GM18519 (cell line): ENCODE measurements at regions not wholly inside any gene's neighbourhood (a gene's known extent, or its start where the extent isn't known, plus 50 kb on each side); places are given as distances from the start of the nearest gene placed in this dataset.

Experiments
- ATAC-seq: cut with Tn5 transposase; IDR thresholded peaks from one replicate; pipeline ENCODE4 v1.9.1; 2021; ENCODE audit warnings: mild to moderate bottlenecking, moderate library complexity; ENCODE audit not compliant: unreplicated experiment, low FRiP score

GRCh38 chr2:151037434-151037833 is 224.2 kb downstream of the RBM43 start:
- no peak for ATAC-seq

- no peak for ATAC-seq
These were observed 228.1 kb downstream of the RBM43 start for GRCh38 chr2:151033271-151034248.

DNA sequence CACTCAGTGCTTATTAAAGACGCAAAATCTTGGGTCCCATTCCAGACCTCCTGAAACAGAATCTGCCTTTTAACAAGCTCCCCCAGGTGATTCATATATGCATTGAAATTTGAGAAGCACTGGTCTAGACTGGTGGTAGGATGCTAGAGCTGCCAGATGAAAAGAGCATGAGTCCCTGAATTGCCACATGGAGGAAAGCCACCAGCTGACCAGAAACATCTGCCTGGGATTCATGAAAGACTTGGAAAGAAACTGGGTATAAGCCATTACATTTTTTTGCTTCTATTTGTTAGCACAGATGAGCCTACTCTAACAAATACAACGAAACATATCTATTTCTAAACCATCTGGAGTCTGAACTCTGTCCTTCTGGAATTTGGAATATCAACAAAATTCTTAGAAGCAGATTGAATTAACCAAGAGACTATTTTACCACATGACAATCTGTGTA is 228.9 kb downstream of the RBM43 start:
- no peak for ATAC-seq

DNA sequence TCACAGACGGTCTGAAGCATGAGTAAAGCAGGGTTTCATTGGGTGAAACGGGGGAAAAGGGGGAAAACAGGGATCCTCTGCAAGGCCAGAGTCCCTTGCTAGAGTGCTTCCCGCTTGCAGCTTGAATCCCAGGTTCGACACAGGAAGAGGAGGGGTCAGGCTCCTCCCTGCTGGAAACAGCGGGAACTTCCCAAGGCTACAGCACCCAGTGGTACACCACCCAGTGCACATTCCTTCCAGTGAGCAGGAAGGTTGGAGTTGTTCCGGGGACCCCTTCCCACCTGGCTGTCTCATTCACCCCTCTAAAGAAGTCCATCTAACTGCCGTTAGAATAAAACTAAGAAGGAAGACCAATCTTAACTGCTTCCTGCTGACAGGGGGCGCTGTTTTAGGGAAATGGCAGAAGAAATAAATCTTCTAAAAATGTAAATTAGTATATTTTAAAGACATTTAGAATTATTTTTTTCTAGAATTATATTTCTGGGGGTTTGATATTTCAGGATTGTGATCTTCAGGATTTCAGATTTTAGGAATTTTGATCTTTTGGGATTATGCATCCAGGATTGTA is 230.9 kb downstream of the RBM43 start:
- ATAC-seq: no peak

GRCh38 chr2:151029406-151030157 is 232.1 kb downstream of the RBM43 start:
- no peak for ATAC-seq

DNA sequence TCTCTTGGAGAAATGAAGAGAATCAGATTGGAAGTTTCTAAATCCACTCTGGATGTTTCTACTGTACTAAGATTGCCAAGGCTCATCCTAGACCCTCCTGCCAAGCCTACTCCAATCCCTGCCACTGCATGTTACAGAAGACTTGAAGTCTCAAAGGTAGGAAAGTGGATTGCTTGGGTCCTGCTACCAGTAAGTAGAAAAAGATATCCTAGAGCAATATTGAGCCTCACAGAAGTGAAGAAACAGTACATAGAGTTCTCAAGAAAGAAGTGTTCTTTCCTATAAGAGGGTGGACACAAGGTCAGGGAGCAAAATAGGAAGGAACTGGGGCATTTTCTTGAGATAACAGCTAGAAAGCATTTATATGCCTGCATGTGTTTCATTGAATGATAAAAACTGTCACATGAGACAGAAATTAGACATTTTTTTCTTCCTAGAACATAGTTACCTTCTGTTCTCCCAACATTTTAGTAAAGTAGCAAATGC is 232.9 kb downstream of the RBM43 start:
- no peak for ATAC-seq

- no peak for ATAC-seq
These were observed 234.5 kb downstream of the RBM43 start for GRCh38 chr2:151027151-151027550.

DNA sequence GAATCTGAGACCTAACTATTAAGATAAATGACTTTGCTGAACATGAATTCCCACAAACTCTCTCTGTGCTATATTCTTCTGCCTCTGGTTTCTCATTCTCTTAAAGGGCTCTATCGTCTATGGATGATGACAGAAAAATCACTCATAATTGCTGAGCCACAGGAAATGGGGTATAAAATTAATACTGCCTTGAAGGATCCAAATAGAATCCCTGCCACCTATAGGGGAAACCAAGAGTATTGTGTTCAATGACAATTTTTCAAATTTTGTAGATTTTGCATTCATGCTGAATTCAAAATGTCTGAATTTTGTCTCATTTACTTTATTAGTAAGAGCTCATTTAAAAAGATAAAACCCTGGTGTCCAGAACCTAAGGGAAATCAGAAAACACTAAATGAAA is 235.8 kb downstream of the RBM43 start:
- no peak for ATAC-seq

DNA sequence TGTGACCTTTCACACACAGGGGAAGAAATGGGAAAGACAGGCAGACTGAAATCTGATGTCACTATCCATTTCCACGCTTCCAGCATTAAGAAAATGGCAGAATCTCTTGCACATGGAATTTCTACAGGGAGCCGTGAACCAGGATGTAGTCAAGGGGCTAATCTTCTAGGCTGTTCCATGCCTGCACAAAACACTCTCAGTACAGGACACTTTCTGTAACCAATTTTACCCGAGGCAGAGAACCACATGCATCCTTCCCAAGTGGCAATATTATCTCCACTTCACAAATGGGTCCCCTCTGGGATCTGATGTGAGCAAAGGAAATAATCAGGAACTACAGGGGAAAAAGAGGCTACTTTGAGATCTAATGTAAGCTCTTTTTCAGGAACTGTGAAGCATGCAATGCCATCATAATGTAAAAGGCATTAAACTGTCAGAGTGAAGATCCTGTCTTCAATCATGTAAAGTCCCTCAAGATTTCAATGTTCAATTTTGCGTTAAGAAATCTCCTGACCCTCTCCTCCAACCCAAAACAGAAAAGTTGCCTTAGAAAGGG is 236.9 kb downstream of the RBM43 start:
- ATAC-seq: no peak

- no peak for ATAC-seq
These were observed 239.8 kb downstream of the RBM43 start for GRCh38 chr2:151021747-151022452.

DNA sequence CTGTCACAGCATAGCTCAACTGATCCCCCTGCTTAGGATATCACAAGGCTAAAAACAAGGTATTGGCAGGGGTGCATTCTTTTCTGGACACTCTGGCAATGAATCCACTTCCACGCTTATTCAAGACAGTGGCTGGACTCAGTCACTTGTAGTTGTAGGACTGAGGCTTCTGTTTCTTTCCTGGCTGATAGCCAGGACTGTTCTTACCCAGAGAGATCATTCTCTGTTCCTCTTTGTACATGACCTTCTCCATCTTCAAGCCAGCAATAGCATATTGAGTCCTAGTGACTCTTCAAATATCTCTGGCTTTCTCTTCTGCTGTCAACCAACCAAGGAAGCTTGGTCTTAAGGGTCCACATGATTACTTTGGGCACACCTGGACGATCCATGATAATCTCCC is 241.3 kb downstream of the RBM43 start:
- ATAC-seq: peak; percentile 97

DNA sequence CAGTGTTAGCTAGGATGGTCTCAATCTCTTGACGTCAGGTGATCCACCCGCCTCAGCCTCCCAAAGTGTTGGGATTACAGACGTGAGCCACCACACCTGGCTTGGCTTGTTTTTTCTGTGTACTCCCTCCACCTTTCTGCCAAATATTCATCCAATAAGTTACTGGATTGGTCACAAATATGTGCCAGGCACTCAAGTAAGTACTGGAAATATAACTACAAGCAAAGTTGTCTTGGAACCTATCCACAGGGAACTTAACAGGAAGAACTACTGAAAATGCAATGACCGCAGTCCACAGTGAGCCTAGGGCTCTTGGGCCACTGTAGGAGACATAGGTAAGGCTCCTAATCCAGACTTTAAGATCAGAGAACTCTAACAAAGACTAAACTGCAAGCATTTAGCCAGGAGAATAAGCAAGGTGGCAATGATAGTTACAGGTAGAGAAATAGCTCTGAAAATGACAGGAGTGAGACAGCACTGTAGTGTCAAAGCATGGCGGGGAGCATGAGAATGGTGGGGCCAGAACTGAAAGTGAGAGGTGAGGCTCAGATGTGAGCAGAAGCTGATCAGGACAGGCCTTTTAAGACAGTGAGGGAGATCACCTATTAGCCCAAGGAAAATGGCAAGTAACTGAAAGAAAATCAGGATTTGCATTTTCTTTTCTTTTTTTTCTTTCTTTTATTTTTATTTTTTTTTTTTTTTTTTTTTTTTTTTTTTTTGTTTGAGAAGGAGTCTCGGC is 252.1 kb downstream of the RBM43 start:
- no peak for ATAC-seq

DNA sequence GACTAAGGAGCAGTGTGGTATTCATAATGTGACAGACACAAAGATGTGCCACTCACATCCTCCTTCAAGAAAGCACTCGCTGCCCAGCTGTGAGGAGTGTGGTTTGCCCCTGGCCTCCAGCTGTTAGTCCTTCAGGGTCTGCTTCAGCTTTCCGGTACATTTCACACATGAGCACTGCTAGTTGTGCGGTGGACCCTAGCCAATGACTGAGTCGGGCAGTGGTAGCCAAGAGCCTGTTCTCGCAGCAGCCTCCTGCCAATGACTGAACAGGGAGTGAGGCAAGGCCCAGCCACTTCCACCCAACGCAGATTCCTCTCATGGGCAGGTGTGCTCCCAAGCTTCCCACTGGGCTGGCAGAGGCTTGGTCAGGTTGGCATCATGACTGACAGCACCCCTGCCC is 254.3 kb downstream of the RBM43 start:
- no peak for ATAC-seq

DNA sequence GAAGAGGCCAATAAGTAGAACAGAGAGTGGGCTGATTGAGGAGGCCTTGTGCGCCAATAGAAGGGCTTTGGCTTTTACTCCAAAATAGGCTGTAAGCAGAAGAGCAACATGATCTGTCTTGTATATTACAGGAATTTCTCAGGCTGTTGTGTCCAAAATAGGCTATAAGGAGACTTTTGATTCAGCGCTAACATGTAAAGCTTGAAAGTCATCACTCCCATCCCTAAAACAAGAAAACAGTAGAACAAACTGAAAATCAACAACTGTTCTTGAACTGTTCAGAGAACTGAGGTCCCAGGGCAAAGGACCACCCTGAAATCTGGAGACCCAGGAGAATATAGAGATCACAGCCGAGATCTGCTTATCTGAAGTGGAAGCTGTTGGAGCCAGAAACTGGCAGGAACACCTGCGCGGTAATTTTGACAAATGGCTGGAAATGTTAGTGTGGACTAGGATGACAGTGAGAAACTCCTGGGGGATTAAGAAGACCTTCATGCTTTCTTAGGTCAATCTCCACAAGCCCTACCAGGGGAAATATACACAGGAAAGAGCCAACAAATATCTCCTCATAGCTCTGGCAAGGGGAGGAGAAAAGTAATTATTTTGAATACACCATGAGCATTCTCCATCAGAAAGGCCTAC is 258.6 kb downstream of the RBM43 start:
- ATAC-seq: no peak

DNA sequence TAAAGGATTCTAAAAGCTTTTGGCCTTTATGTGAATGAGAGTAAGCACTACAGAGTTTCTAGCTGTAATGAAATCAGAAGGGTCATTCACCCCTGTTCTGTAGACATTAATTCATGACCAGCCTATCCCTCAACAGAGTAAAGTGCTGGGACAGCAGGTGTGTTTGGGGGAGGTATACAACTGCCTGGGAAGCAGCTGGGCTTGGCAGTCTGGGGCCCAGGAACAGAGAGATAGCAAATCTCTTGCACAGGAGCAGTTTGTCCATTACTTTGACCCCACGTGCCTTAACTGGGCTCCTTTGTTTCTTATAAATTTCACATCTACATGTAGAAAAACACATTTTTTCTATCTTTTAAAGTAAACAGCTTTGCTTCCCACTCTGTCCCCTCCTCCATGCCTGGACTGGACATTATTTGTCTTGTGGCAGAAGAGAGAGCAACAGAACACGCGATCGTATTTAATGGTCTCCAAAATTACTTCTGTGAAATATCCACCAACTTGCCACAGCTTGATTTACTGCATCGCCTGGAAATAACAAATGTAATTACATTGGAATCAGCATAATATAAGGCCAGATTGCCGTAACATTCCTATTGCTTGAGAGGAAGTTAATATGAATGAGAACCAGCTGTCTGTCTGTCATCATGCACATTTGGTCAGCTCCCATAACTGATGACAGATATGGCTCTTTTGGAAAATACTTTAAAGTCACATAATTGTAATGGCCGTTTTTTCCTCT is 263.8 kb downstream of the RBM43 start:
- ATAC-seq: no peak

GRCh38 chr2:150997066-150997465 is 264.6 kb downstream of the RBM43 start:
- no peak for ATAC-seq

DNA sequence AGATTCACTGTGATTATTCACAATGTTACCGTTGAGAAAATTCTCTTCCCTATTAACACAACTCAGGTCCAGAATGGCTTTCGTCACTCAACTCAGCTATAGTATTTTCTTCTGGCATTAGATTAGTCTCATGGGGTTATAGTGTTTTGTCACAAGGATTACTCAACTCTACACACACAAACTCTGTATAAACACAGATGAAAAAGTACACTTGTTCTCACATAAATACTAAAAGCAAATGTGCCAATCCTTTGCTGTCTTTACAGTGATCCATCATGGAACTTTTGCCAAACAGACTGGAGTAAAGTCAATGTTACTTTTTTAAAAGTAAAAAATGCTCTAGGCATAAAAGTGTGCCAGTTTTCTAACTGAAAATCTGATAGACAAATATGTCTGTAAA is 267.6 kb downstream of the RBM43 start:
- ATAC-seq: no peak

GRCh38 chr2:150989969-150990368 is 271.7 kb downstream of the RBM43 start:
- no peak for ATAC-seq
